ENCODE measurements at regions not wholly inside any gene's neighbourhood (a gene's known extent, or its start where the extent isn't known, plus 50 kb on each side); places are given as distances from the start of the nearest gene placed in this dataset.

DNA sequence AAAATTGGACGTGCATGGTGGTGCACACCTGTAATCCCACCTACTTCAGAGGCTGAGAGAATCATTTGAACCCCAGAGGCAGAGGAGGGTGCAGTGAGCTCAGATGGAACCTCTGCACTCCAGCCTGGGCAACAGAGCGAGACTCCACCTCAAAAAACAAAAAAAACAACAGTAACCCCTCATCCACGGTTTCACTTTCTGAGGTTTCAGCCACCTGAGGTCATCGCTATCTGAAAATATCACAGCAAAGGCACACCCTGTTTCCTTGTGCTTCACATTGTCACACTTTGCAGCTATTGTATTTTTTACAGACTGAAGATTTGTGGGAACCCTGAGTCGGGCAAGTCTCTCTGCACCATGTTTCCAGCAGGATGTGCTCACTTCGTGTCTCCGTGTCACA is 54.1 kb upstream of the FOXQ1 start:
- Histone ChIP-seq H3K27me3 (ENCODE audit: control insufficient read depth, insufficient read depth, low read length) (no peaks in the 10 kb centered on the region), H3K9me3 (ENCODE audit: control insufficient read depth, insufficient read depth, low read depth, low read length) (no peaks in the 10 kb centered on the region), H2AFZ (ENCODE audit: low read length) (no peak overlapping the region), H3K27ac (ENCODE audit: insufficient read depth, low read length) (no peak overlapping the region), H3K4me2 (ENCODE audit: extremely low read depth, insufficient read depth, low read length) (no peak overlapping the region), H3K4me3 (replicated peaks in 1 of 4; ENCODE audit: control extremely low read depth in 1 of 4, insufficient read depth in 1 of 4, low read depth in 3 of 4, low read length in 4 of 4) (no peak overlapping the region), H3K4me1 (ENCODE audit: control insufficient read depth, extremely low read depth, insufficient read depth, low read length) (peaks cover 11% of the 10 kb centered on the region), H3K9ac (ENCODE audit: insufficient read depth, low read length) (no peak overlapping the region), H3K79me2 (ENCODE audit: control insufficient read depth, insufficient read depth, low read length) (no peaks in the 10 kb centered on the region), H3K36me3 (ENCODE audit: control insufficient read depth, insufficient read depth, low read length) (no peaks in the 10 kb centered on the region), H4K20me1 (ENCODE audit: control insufficient read depth, extremely low read depth, insufficient read depth, low read length) (no peaks in the 10 kb centered on the region)
- DNase-seq (ENCODE audit: low read depth in 2 of 2), result no peak
- no peak for TF ChIP-seq EZH2 (IDR thresholded peaks at IDR 0.05; ENCODE audit: low read length, missing control alignments)
- TF ChIP-seq, protein P1, sequence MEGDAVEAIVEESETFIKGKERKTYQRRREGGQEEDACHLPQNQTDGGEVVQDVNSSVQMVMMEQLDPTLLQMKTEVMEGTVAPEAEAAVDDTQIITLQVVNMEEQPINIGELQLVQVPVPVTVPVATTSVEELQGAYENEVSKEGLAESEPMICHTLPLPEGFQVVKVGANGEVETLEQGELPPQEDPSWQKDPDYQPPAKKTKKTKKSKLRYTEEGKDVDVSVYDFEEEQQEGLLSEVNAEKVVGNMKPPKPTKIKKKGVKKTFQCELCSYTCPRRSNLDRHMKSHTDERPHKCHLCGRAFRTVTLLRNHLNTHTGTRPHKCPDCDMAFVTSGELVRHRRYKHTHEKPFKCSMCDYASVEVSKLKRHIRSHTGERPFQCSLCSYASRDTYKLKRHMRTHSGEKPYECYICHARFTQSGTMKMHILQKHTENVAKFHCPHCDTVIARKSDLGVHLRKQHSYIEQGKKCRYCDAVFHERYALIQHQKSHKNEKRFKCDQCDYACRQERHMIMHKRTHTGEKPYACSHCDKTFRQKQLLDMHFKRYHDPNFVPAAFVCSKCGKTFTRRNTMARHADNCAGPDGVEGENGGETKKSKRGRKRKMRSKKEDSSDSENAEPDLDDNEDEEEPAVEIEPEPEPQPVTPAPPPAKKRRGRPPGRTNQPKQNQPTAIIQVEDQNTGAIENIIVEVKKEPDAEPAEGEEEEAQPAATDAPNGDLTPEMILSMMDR (conservative IDR thresholded peaks at IDR 0.05 in 1 of 2, IDR thresholded peaks at IDR 0.05 in 1 of 2; ENCODE audit: low read depth in 1 of 2, low read length in 2 of 2), result no peak

DNA sequence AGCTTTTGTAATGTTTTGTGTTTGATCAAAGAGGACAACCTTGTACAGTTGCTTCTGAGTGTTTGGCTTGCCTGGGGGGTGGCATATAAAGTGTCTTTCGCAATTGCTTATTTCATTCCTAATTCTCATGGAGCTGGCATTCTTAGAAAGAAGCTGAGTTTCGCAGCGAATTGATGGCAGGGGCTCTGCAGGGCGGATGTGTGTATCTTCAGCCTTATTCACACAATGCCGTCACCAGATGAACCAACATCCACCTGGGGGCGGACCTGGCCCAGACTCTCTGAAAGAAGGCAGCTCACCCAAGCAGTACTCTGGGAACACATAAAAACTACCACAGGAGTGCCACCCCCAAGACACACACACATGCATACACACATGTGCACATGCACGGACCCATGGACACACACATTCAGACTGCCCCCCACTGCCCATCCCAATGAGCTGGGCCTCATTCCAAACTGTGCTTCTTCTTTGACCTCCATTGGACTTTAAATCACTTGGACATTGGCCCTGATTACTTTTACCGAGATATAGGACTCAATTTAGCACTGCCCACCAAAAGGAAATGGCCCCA is 55.4 kb upstream of the FOXQ1 start:
- Histone ChIP-seq H3K9me3 (ENCODE audit: control insufficient read depth, insufficient read depth, low read depth, low read length) (no peaks in the 10 kb centered on the region), H3K4me2 (ENCODE audit: extremely low read depth, insufficient read depth, low read length) (no peak overlapping the region), H3K4me3 (replicated peaks in 1 of 4; ENCODE audit: control extremely low read depth in 1 of 4, insufficient read depth in 1 of 4, low read depth in 3 of 4, low read length in 4 of 4) (no peak overlapping the region), H3K27me3 (ENCODE audit: control insufficient read depth, insufficient read depth, low read length) (no peaks in the 10 kb centered on the region), H3K9ac (ENCODE audit: insufficient read depth, low read length) (no peak overlapping the region), H3K36me3 (ENCODE audit: control insufficient read depth, insufficient read depth, low read length) (no peaks in the 10 kb centered on the region), H3K4me1 (ENCODE audit: control insufficient read depth, extremely low read depth, insufficient read depth, low read length) (peaks cover 11% of the 10 kb centered on the region), H3K79me2 (ENCODE audit: control insufficient read depth, insufficient read depth, low read length) (no peaks in the 10 kb centered on the region), H2AFZ (ENCODE audit: low read length) (no peak overlapping the region), H4K20me1 (ENCODE audit: control insufficient read depth, extremely low read depth, insufficient read depth, low read length) (no peaks in the 10 kb centered on the region), H3K27ac (ENCODE audit: insufficient read depth, low read length) (no peak overlapping the region)
- DNase-seq (ENCODE audit: low read depth in 2 of 2), result no peak
- no peak for TF ChIP-seq EZH2 (IDR thresholded peaks at IDR 0.05; ENCODE audit: low read length, missing control alignments)
- TF ChIP-seq, protein P1 (conservative IDR thresholded peaks at IDR 0.05 in 1 of 2, IDR thresholded peaks at IDR 0.05 in 1 of 2; ENCODE audit: low read depth in 1 of 2, low read length in 2 of 2), result no peak

DNA sequence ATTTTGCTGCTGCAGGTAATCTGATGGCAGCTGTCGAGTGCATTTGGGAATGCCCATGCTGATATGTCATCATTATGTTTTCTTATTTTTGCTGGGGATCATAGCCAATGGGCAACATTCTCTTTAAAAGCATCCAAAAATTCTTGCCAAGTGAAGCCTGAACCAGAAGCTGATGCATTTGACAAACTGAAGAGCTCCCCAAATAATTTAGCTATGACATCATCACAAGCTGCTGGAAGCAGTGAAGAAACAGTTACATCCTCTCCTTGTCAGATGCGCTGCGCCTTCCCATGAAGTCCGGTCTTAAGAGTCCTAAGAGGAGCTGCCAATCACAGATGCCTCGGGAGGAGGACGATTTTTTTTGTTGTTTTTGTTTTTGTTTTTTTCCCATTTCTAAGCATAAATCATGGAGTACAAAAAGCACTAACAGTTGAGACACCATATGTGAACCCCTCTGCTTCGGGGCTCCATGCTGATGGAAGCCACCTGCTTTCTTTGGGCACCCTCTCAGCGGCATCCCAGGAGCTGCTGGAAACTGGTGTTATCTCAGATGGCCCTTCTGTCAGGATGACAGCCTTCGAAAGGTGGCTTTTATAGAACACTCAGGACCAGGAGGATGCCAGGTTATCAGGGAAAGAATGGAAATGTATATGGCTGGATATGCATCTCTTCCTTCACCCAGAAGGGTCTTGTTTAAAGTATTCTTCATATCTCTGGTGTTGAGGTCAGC is 56.1 kb upstream of the FOXQ1 start:
- H3K27ac ChIP-seq (ENCODE audit: insufficient read depth, low read length), result no peak overlapping the region
- H3K27me3 ChIP-seq (ENCODE audit: control insufficient read depth, insufficient read depth, low read length), result no peaks in the 10 kb centered on the region
- no peak for TF ChIP-seq EZH2 (IDR thresholded peaks at IDR 0.05; ENCODE audit: low read length, missing control alignments)
- TF ChIP-seq, protein P1 (conservative IDR thresholded peaks at IDR 0.05 in 1 of 2, IDR thresholded peaks at IDR 0.05 in 1 of 2; ENCODE audit: low read depth in 1 of 2, low read length in 2 of 2), result no peak
- H3K79me2 ChIP-seq (ENCODE audit: control insufficient read depth, insufficient read depth, low read length), result no peaks in the 10 kb centered on the region
- no peaks in the 10 kb centered on the region for H3K9me3 ChIP-seq (ENCODE audit: control insufficient read depth, insufficient read depth, low read depth, low read length)
- no peaks in the 10 kb centered on the region for H3K36me3 ChIP-seq (ENCODE audit: control insufficient read depth, insufficient read depth, low read length)
- H4K20me1 ChIP-seq (ENCODE audit: control insufficient read depth, extremely low read depth, insufficient read depth, low read length), result no peaks in the 10 kb centered on the region
- DNase-seq (ENCODE audit: low read depth in 2 of 2), result peak in 1 of 2 donors; percentile 72
- H3K4me3 ChIP-seq (replicated peaks in 1 of 4; ENCODE audit: control extremely low read depth in 1 of 4, insufficient read depth in 1 of 4, low read depth in 3 of 4, low read length in 4 of 4), result no peak overlapping the region
- H3K4me1 ChIP-seq (ENCODE audit: control insufficient read depth, extremely low read depth, insufficient read depth, low read length), result peaks cover 11% of the 10 kb centered on the region
- H3K4me2 ChIP-seq (ENCODE audit: extremely low read depth, insufficient read depth, low read length), result peak overlapping the region; percentile 64
- no peak overlapping the region for H2AFZ ChIP-seq (ENCODE audit: low read length)
- no peak overlapping the region for H3K9ac ChIP-seq (ENCODE audit: insufficient read depth, low read length)
